ENCODE measurements at regions not wholly inside any gene's neighbourhood (a gene's known extent, or its start where the extent isn't known, plus 50 kb on each side); places are given as distances from the start of the nearest gene placed in this dataset.
"Not testable (repeated sequence)": the region's sequence is repeated elsewhere in the genome, so short reads cannot be mapped to it uniquely, and the experiment has no call there.

DNA sequence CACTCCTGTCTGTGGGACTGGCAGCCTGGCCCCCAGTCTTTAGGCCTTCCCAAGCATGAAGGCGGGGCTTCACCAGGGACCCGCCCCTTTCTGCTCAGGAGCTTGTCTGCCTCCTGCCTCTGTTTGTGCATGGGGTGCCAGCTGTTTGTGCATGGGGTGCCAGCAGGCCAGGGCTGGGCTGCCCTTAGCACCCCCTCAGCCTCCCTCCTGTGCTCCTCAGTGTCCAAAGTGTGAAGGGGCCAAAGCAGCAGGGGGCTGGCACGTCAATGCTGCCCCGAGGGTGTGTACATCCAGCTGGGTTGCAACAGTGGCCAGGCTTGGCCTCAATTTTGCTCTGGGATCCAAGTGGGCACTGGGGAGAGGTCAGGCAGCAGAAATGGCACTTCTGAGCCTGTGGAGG lies 298.0 kb upstream of the GALNT5 start:
- Histone ChIP-seq H3K36me3 (ENCODE audit: control insufficient read depth, insufficient read depth, low read length) (no peaks in the 10 kb centered on the region), H3K4me3 (ENCODE audit: low read depth, low read length) (no peak overlapping the region), H3K27me3 (ENCODE audit: control insufficient read depth, insufficient read depth, low read length) (no peaks in the 10 kb centered on the region)
- TF ChIP-seq, protein P1, sequence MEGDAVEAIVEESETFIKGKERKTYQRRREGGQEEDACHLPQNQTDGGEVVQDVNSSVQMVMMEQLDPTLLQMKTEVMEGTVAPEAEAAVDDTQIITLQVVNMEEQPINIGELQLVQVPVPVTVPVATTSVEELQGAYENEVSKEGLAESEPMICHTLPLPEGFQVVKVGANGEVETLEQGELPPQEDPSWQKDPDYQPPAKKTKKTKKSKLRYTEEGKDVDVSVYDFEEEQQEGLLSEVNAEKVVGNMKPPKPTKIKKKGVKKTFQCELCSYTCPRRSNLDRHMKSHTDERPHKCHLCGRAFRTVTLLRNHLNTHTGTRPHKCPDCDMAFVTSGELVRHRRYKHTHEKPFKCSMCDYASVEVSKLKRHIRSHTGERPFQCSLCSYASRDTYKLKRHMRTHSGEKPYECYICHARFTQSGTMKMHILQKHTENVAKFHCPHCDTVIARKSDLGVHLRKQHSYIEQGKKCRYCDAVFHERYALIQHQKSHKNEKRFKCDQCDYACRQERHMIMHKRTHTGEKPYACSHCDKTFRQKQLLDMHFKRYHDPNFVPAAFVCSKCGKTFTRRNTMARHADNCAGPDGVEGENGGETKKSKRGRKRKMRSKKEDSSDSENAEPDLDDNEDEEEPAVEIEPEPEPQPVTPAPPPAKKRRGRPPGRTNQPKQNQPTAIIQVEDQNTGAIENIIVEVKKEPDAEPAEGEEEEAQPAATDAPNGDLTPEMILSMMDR (IDR thresholded peaks at IDR 0.05; ENCODE audit: insufficient read depth, low read length, severe bottlenecking): no peak
- DNase-seq (ENCODE audit: low read depth) (no peak), FAIRE-seq (no peak)

GRCh38 chr2:156982615-156983014 lies 274.9 kb upstream of the GALNT5 start:
- H3K27me3 ChIP-seq (ENCODE audit: control insufficient read depth, insufficient read depth, low read length): no peaks in the 10 kb centered on the region
- H3K36me3 ChIP-seq (ENCODE audit: control insufficient read depth, insufficient read depth, low read length): no peaks in the 10 kb centered on the region
- no peak for FAIRE-seq
- TF ChIP-seq, protein P1 (IDR thresholded peaks at IDR 0.05; ENCODE audit: insufficient read depth, low read length, severe bottlenecking): no peak
- no peak overlapping the region for H3K4me3 ChIP-seq (ENCODE audit: low read depth, low read length)
- no peak for DNase-seq (ENCODE audit: low read depth)

DNA sequence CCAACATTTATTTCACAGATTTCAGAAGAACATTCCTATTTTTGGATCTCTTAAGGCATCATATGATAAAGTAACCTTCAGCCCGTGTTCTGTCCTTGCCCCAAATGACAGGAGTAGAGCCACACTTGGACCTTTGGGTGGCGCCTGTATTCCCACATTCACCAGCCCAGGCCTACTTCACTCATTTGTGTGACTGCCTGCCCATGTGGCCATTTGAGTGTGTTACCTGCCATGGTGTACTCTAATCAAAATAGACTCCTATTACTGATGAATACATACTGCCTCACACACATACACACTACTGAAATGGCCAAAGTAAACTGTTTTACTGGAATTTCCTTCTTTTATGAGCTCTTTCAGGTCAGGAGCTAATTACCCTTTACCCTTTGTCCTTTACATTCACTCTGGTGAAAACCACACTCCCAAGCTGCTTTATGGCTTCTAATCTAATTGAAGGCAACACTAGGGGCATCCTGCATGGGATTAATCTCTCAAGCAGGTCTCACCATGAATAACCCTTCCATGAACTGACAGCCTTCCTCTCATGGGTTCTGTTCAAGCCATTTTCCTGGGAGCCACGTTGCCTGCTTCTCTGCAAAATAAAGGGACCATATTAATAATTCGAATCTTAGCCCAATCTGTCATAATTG lies 271.0 kb upstream of the GALNT5 start:
- FAIRE-seq: no peak
- no peaks in the 10 kb centered on the region for H3K27me3 ChIP-seq (ENCODE audit: control insufficient read depth, insufficient read depth, low read length)

DNA sequence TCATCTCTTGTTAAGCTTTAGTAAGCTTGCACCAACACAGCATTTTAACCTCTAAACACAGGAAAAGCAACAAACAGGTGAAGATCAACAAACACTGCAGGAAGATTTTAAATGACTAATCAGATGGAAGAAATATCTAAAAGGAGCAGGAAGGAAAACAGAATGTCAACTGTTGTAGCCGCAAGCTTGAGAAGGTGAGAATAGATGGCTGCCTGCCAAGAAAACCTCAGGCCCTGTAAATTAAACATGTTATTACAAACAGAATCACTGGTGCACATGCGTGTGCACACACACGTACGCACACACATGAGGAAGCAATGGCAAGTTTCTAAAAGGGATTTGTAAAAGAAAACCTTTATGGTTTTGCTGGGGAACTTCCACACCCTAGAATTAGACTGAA lies 257.8 kb upstream of the GALNT5 start:
- FAIRE-seq: no peak
- Histone ChIP-seq H3K36me3 (ENCODE audit: control insufficient read depth, insufficient read depth, low read length) (no peaks in the 10 kb centered on the region), H3K4me3 (ENCODE audit: low read depth, low read length) (no peak overlapping the region), H3K27me3 (ENCODE audit: control insufficient read depth, insufficient read depth, low read length) (no peaks in the 10 kb centered on the region)
- TF ChIP-seq, protein P1 (IDR thresholded peaks at IDR 0.05; ENCODE audit: insufficient read depth, low read length, severe bottlenecking): no peak
- DNase-seq (ENCODE audit: low read depth): peak; percentile 63

More for the DNA sequence above, 271.0 kb upstream of the GALNT5 start:
- Histone ChIP-seq H3K36me3 (ENCODE audit: control insufficient read depth, insufficient read depth, low read length) (no peaks in the 10 kb centered on the region), H3K4me3 (ENCODE audit: low read depth, low read length) (no peak overlapping the region)
- TF ChIP-seq, protein P1 (IDR thresholded peaks at IDR 0.05; ENCODE audit: insufficient read depth, low read length, severe bottlenecking): no peak
- DNase-seq (ENCODE audit: low read depth): no peak

DNA sequence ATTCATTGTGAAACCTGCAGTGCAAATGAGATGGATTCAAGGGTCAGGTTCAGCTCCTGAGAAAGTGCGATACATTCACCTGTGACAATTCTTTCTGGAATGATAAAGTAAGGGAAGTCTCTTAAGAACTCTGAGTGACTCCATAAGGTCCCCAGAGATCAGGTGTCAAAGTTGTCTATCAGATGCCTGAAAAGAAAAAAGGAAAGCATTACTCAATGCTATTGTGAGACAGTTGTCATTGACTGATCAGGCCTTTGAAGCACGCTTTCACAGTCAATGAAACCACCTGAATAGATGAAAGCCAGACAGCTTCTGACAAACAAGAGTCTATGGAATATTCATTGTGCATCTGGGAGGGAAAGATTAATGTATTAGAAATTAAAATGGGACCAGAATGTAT lies 252.7 kb upstream of the GALNT5 start:
- TF ChIP-seq, protein P1 (IDR thresholded peaks at IDR 0.05; ENCODE audit: insufficient read depth, low read length, severe bottlenecking): no peak
- no peak for FAIRE-seq
- Histone ChIP-seq H3K27me3 (ENCODE audit: control insufficient read depth, insufficient read depth, low read length) (no peaks in the 10 kb centered on the region), H3K4me3 (ENCODE audit: low read depth, low read length) (no peak overlapping the region), H3K36me3 (ENCODE audit: control insufficient read depth, insufficient read depth, low read length) (no peaks in the 10 kb centered on the region)
- no peak for DNase-seq (ENCODE audit: low read depth)

- H3K27me3 ChIP-seq (ENCODE audit: control insufficient read depth, insufficient read depth, low read length): no peaks in the 10 kb centered on the region
- TF ChIP-seq, protein P1 (IDR thresholded peaks at IDR 0.05; ENCODE audit: insufficient read depth, low read length, severe bottlenecking): no peak
- peak; percentile 32 for FAIRE-seq
- no peak for DNase-seq (ENCODE audit: low read depth)
- H3K4me3 ChIP-seq (ENCODE audit: low read depth, low read length): no peak overlapping the region
- H3K36me3 ChIP-seq (ENCODE audit: control insufficient read depth, insufficient read depth, low read length): no peaks in the 10 kb centered on the region
Measured at GRCh38 chr2:157015015-157015575, 242.4 kb upstream of the GALNT5 start.

DNA sequence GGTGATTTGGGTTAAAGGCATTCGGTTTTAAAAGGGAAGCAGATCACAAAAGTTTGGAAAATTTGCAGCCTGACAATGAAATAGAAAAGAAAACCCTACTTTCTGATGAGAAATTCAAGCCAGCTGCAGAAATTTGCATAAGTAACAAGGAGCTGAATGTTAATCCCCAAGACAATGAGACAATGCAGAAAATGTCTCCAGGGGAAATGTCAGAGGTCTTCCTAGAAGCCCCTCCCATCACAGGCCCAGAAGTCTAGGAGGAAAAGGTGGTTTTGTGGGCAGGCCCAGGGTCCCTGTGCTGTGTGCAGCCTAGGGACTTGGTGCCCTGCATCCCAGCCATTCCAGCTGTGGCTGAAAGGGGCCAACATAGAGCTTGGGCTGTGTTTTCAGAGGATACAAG lies 234.2 kb upstream of the GALNT5 start:
- not testable (repeated sequence) for H3K36me3 ChIP-seq (ENCODE audit: control insufficient read depth, insufficient read depth, low read length); DNase-seq (ENCODE audit: low read depth); FAIRE-seq

More for the DNA sequence above, 234.2 kb upstream of the GALNT5 start:
- H3K27me3 ChIP-seq (ENCODE audit: control insufficient read depth, insufficient read depth, low read length); H3K4me3 ChIP-seq (ENCODE audit: low read depth, low read length): not testable (repeated sequence)
